GM12878 (cell line): ENCODE measurements at regions not wholly inside any gene's neighbourhood (a gene's known extent, or its start where the extent isn't known, plus 50 kb on each side); places are given as distances from the start of the nearest gene placed in this dataset.

Experiments used
- ATAC-seq: fragments of 200-7000 bp; cut with Tn5 transposase; 3 replicates; pipeline ENCODE4 v1.9.1; 2020; ENCODE audit warnings: mild to moderate bottlenecking, moderate library complexity
- BruUV-seq: library from RNA; stranded (reverse); fragments of 400-500 nt; replicated peaks from 2 replicates; lab custom pipeline; 2021; lab: Mats Ljungman, UMichigan
- CTCF ChIA-PET: fragments of 300-600 bp; sonication (Branson Sonifier 250); formaldehyde crosslinking; extraction: SDS; loops from one replicate; lab custom pipeline; 2021; ENCODE audit warnings: inconsistent platforms; lab: Yijun Ruan, JAX
- POLR2A ChIA-PET: fragments of 350-600 bp; formaldehyde crosslinking; extraction: SDS; loops from one replicate; lab custom pipeline; 2021; ENCODE audit warnings: inconsistent platforms; lab: Charles Lee
- RAD21 ChIA-PET: fragments of 300-600 bp; sonication (Branson Sonifier 250); formaldehyde crosslinking; loops from one replicate; lab custom pipeline; 2023; ENCODE audit warnings: antibody characterized with exemption; ENCODE audit not compliant: unreplicated experiment; lab: Charles Lee
- SMC1A ChIA-PET: fragments of 300-600 bp; sonication (Branson Sonifier 250); formaldehyde crosslinking; loops from one replicate; lab custom pipeline; 2023; ENCODE audit not compliant: unreplicated experiment, uncharacterized antibody; lab: Charles Lee
- DNase-seq: peaks from one replicate; pipeline ENCODE4 v3.0.0-alpha.2; 2011; ENCODE audit warnings: low read depth, low spot score
- FAIRE-seq: peaks from 3 replicates; lab custom pipeline; 2011; peaks lifted over from hg19 to GRCh38; lab: Jason Lieb, UNC
- H2AFZ ChIP-seq: 2 replicates; pipeline ENCODE4 v1.6.0; 2011; ENCODE audit warnings: low read depth, low read length, control low read depth; ENCODE audit not compliant: control insufficient read depth
- H3K27ac ChIP-seq: 2 replicates; pipeline ENCODE4 v1.5.1; 2011; ENCODE audit warnings: control low read depth; ENCODE audit not compliant: control insufficient read depth, insufficient read depth
- H3K27me3 ChIP-seq, 2 experiments: replicated peaks in 1 of 2; 2 replicates each; pipeline versions ENCODE4 v1.6.0 to v1.6.1; 2011; ENCODE audit warnings: low read length in 1 of 2; ENCODE audit not compliant: control insufficient read depth in 2 of 2, insufficient read depth in 2 of 2
- H3K36me3 ChIP-seq, 2 experiments: 2 replicates each; pipeline ENCODE4 v1.5.1; 2011; ENCODE audit warnings: low read length in 1 of 2; ENCODE audit not compliant: control insufficient read depth in 2 of 2, insufficient read depth in 2 of 2
- H3K4me1 ChIP-seq: 2 replicates; pipeline ENCODE4 v1.6.1; 2011; ENCODE audit warnings: mild to moderate bottlenecking, low read length, moderate library complexity, mixed read lengths; ENCODE audit not compliant: control insufficient read depth, insufficient read depth
- H3K4me2 ChIP-seq: 2 replicates; pipeline ENCODE4 v1.6.0; 2011; ENCODE audit warnings: control low read depth; ENCODE audit not compliant: control insufficient read depth, insufficient read depth
- H3K4me3 ChIP-seq: fragments of 200-600 bp; sonication (generic); 2 replicates; pipeline ENCODE4 v1.5.1; 2016
- H3K79me2 ChIP-seq: 2 replicates; pipeline ENCODE4 v1.6.0; 2011; ENCODE audit warnings: low read length; ENCODE audit not compliant: control insufficient read depth, insufficient read depth
- H3K9ac ChIP-seq: 2 replicates; pipeline ENCODE4 v1.8.0; 2011; ENCODE audit warnings: low read length, control low read depth, mixed read lengths; ENCODE audit not compliant: control insufficient read depth, insufficient read depth
- H3K9me3 ChIP-seq: replicated peaks from 3 replicates; pipeline ENCODE4 v1.5.1; 2011; ENCODE audit warnings: mild to moderate bottlenecking, low read length; ENCODE audit not compliant: control insufficient read depth, insufficient read depth
- H4K20me1 ChIP-seq: 2 replicates; pipeline ENCODE4 v1.6.0; 2011; ENCODE audit not compliant: control insufficient read depth, insufficient read depth
- BCLAF1 ChIP-seq: fragments of 450-650 bp; IDR thresholded peaks from 2 replicates; pipeline ENCODE4 v1.6.1; 2017; ENCODE audit warnings: antibody characterized with exemption, mild to moderate bottlenecking, moderate library complexity
- EGR1 ChIP-seq, 2 experiments: IDR thresholded peaks; 1 replicate in 1 of 2; 2 replicates in 1 of 2; pipeline ENCODE4 v1.6.1; 2011 to 2012; ENCODE audit warnings: low read depth in 2 of 2, low read length in 2 of 2, borderline replicate concordance in 1 of 2, mild to moderate bottlenecking in 1 of 2, moderate library complexity in 1 of 2
- FOXK2 ChIP-seq: fragments of 450-650 bp; IDR thresholded peaks from 2 replicates; pipeline ENCODE4 v1.6.1; 2017; ENCODE audit warnings: mild to moderate bottlenecking, moderate library complexity
- GABPA ChIP-seq: IDR thresholded peaks from 2 replicates; pipeline ENCODE4 v1.6.1; 2014; ENCODE audit warnings: antibody characterized with exemption, low read depth, mild to moderate bottlenecking, inconsistent platforms
- HDAC2 ChIP-seq: fragments of 200-600 bp; sonication (generic); IDR thresholded peaks from 2 replicates; pipeline ENCODE4 v1.6.1; 2017
- HSF1 ChIP-seq: fragments of 150-350 bp; IDR thresholded peaks from 2 replicates; pipeline ENCODE4 v1.6.1; 2014; ENCODE audit warnings: mild to moderate bottlenecking, low read depth, low read length
- JUNB ChIP-seq: IDR thresholded peaks from 2 replicates; pipeline ENCODE4 v1.6.1; 2016; ENCODE audit warnings: antibody characterized with exemption, mild to moderate bottlenecking
- NBN ChIP-seq: fragments of 450-650 bp; IDR thresholded peaks from 2 replicates; pipeline ENCODE4 v1.6.1; 2016
- RCOR1 ChIP-seq: conservative IDR thresholded peaks from 2 replicates; pipeline ENCODE4 v1.6.1; 2012; ENCODE audit warnings: low read depth, low read length, improper control_type of control experiment
- SMC3 ChIP-seq: IDR thresholded peaks from 2 replicates; pipeline ENCODE4 v1.6.1; 2011; ENCODE audit warnings: low read length, improper control_type of control experiment, borderline replicate concordance
- STAT1 ChIP-seq: fragments of 450-650 bp; conservative IDR thresholded peaks from 2 replicates; pipeline ENCODE4 v1.6.1; 2014; ENCODE audit warnings: antibody characterized with exemption, mild to moderate bottlenecking
- ZNF592 ChIP-seq: fragments of 450-650 bp; IDR thresholded peaks from 2 replicates; pipeline ENCODE4 v1.6.1; 2017; ENCODE audit warnings: mild to moderate bottlenecking, moderate library complexity
- ZNF622 ChIP-seq: fragments of 450-650 bp; IDR thresholded peaks from 2 replicates; pipeline ENCODE4 v1.6.1; 2017; ENCODE audit warnings: mild to moderate bottlenecking, inconsistent platforms
- ZNF687 ChIP-seq: fragments of 450-650 bp; IDR thresholded peaks from 2 replicates; pipeline ENCODE4 v1.6.1; 2017; ENCODE audit warnings: mild to moderate bottlenecking, moderate library complexity
- WGBS: methylation state at CpG from one replicate; pipeline ENCODE4 v1.1.6; 2016; ENCODE audit warnings: low lambda C conversion rate; ENCODE audit not compliant: insufficient replicate concordance, insufficient coverage; ENCODE audit errors: missing lambda C conversion rate; 5-methylcytosine and 5-hydroxymethylcytosine counted together
- in situ Hi-C: fragments of 300-500 bp; cut with MboI; formaldehyde crosslinking; loops from 9 replicates; pipeline ENCODE4 v1.14.3; 2018; ENCODE audit warnings: mixed read lengths
- intact Hi-C: fragments of 100-400 bp; cut with micrococcal nuclease; formaldehyde crosslinking; loops from one replicate; pipeline ENCODE4 v1.14.2; 2022; ENCODE audit not compliant: unreplicated experiment

GRCh38 chr2:172299741-172300140 is 127.6 kb upstream of the ITGA6 start:
- intact Hi-C loops (no loop called here), in situ Hi-C loops (no loop called here)
- RAD21 ChIA-PET: no interaction called here
- BruUV-seq: no TSS peak
- Histone ChIP-seq H3K27ac (no peak overlapping the region), H3K9ac (no peak overlapping the region), H3K4me2 (no peak overlapping the region), H3K79me2 (no peaks in the 10 kb centered on the region), H3K4me1 (no peaks in the 10 kb centered on the region), H3K9me3 (no peaks in the 10 kb centered on the region), H2AFZ (no peak overlapping the region), H3K36me3 (no peaks in the 10 kb centered on the region), H4K20me1 (no peaks in the 10 kb centered on the region), H3K4me3 (no peak overlapping the region), H3K27me3 (no peaks in the 10 kb centered on the region; a peak in 1 of 4 replicates)
- SMC1A ChIA-PET: no interaction called here
- CTCF ChIA-PET: no interaction called here
- FAIRE-seq: no peak
- 3% methylated on average over 5 of the region's 5 CpGs for WGBS
- ATAC-seq: no peak
- POLR2A ChIA-PET: no interaction called here
- DNase-seq: no peak
- TF ChIP-seq GABPA (no peak), ZNF592 (no peak), FOXK2 (no peak), NBN (no peak), ZNF687 (no peak), STAT1 (no peak), EGR1 (IDR thresholded peaks at IDR 0.05; ENCODE audit: borderline replicate concordance in 1 of 2, low read depth in 2 of 2, low read length in 2 of 2) (no peak), HDAC2 (no peak), ZNF622 (no peak), JUNB (no peak), HSF1 (no peak), RCOR1 (no peak), BCLAF1 (no peak), SMC3 (no peak)
